ENCODE measurements at regions not wholly inside any gene's neighbourhood (a gene's known extent, or its start where the extent isn't known, plus 50 kb on each side); places are given as distances from the start of the nearest gene placed in this dataset.
"Not testable (repeated sequence)": the region's sequence is repeated elsewhere in the genome, so short reads cannot be mapped to it uniquely, and the experiment has no call there.

GRCh38 chr3:96347289-96347688 lies 467.1 kb upstream of the EPHA6 start:
- Histone ChIP-seq H3K27ac (ENCODE audit: low read depth) (no peak overlapping the region), H3K4me2 (no peak overlapping the region), H3K27me3 (ENCODE audit: insufficient read depth) (no peaks in the 10 kb centered on the region), H3F3A (replicated peaks; ENCODE audit: low read depth) (no peaks in the 10 kb centered on the region), H2AFZ (no peak overlapping the region), H3K4me1 (ENCODE audit: insufficient read depth) (no peaks in the 10 kb centered on the region), H4K20me1 (replicated peaks; ENCODE audit: insufficient read depth) (no peaks in the 10 kb centered on the region), H3K79me2 (replicated peaks; ENCODE audit: insufficient read depth) (no peaks in the 10 kb centered on the region), H3K4me3 (no peak overlapping the region), H3K9me2 (ENCODE audit: insufficient read depth) (no peaks in the 10 kb centered on the region), H3K36me3 (ENCODE audit: insufficient read depth) (no peaks in the 10 kb centered on the region)
- Mint-ChIP-seq H3K27me3 (ENCODE audit: insufficient read depth, low read depth, poor library complexity) (no peaks in the 10 kb centered on the region), H3K4me1 (no peaks in the 10 kb centered on the region), H3K36me3 (ENCODE audit: low read depth) (no peaks in the 10 kb centered on the region), H3K27ac (no peak overlapping the region), H3K4me3 (no peak overlapping the region), H3K9me3 (no peaks in the 10 kb centered on the region)
- DNase-seq (ENCODE audit: low spot score), result no peak
- TF ChIP-seq ZNF462 (CRISPR knock-in tag; IDR thresholded peaks at IDR 0.05), result no peak
- TF ChIP-seq CREB1 (CRISPR knock-in tag; IDR thresholded peaks at IDR 0.05; ENCODE audit: low read depth), result no peak
- no peak for TF ChIP-seq CTCF (conservative IDR thresholded peaks at IDR 0.05; ENCODE audit: low read depth in 2 of 2)
- TF ChIP-seq STAT1 (IDR thresholded peaks at IDR 0.05; ENCODE audit: unreplicated experiment), result no peak
- ATAC-seq, result no peak

- H3K27ac Mint-ChIP-seq; H3K4me1 Mint-ChIP-seq; H3F3A ChIP-seq (replicated peaks; ENCODE audit: low read depth); H3K9me3 Mint-ChIP-seq; H3K9me2 ChIP-seq (ENCODE audit: insufficient read depth); H2AFZ ChIP-seq; H4K20me1 ChIP-seq (replicated peaks; ENCODE audit: insufficient read depth); DNase-seq (ENCODE audit: low spot score); ATAC-seq; H3K27me3 ChIP-seq (ENCODE audit: insufficient read depth); H3K27ac ChIP-seq (ENCODE audit: low read depth); H3K36me3 ChIP-seq (ENCODE audit: insufficient read depth); H3K4me3 ChIP-seq; H3K36me3 Mint-ChIP-seq (ENCODE audit: low read depth); H3K4me2 ChIP-seq; H3K79me2 ChIP-seq (replicated peaks; ENCODE audit: insufficient read depth); H3K4me1 ChIP-seq (ENCODE audit: insufficient read depth); H3K4me3 Mint-ChIP-seq; H3K27me3 Mint-ChIP-seq (ENCODE audit: insufficient read depth, low read depth, poor library complexity): not testable (repeated sequence)
These were observed 462.8 kb upstream of the EPHA6 start for GRCh38 chr3:96351598-96351997.
